OCI-LY7 (cell line): ENCODE measurements at regions not wholly inside any gene's neighbourhood (a gene's known extent, or its start where the extent isn't known, plus 50 kb on each side); places are given as distances from the start of the nearest gene placed in this dataset.
"Not testable (repeated sequence)": the region's sequence is repeated elsewhere in the genome, so short reads cannot be mapped to it uniquely, and the experiment has no call there.

ENCODE experiments used
- BruUV-seq: library from RNA; stranded (reverse); fragments of 400-500 nt; replicated peaks from 2 replicates; lab custom pipeline; 2021; lab: Mats Ljungman, UMichigan
- CTCF ChIA-PET: fragments of 300-600 bp; sonication (Branson Sonifier 250); formaldehyde crosslinking; loops from one replicate; lab custom pipeline; 2022; ENCODE audit warnings: antibody characterized with exemption; ENCODE audit not compliant: unreplicated experiment; lab: Charles Lee
- POLR2A ChIA-PET: fragments of 300-600 bp; sonication (Branson Sonifier 250); formaldehyde crosslinking; loops from one replicate; lab custom pipeline; 2022; ENCODE audit warnings: antibody characterized with exemption; lab: Charles Lee
- DNase-seq: peaks from one replicate; pipeline ENCODE4 v3.0.0-alpha.2; 2015; ENCODE audit warnings: low spot score
- H2AFZ ChIP-seq: fragments of 200-600 bp; sonication (generic), shearing (Covaris generic); 2 replicates; pipeline ENCODE4 v1.6.1; 2014; ENCODE audit warnings: mild to moderate bottlenecking, antibody characterized with exemption, low read length, moderate library complexity
- H3K27ac ChIP-seq: fragments of 200-600 bp; sonication (generic); 2 replicates; pipeline ENCODE4 v1.5.1; 2014; ENCODE audit warnings: mixed run types, low read depth, mild to moderate bottlenecking, moderate library complexity, low read length, inconsistent platforms; ENCODE audit not compliant: poor library complexity, severe bottlenecking
- H3K36me3 ChIP-seq: fragments of 200-600 bp; sonication (generic); 2 replicates; pipeline ENCODE4 v1.6.1; 2014; ENCODE audit warnings: mild to moderate bottlenecking, antibody characterized with exemption, low read length, moderate library complexity, mixed read lengths; ENCODE audit not compliant: insufficient read depth
- H3K4me1 ChIP-seq: fragments of 200-600 bp; sonication (generic); 2 replicates; pipeline ENCODE4 v1.5.1; 2014; ENCODE audit warnings: mild to moderate bottlenecking, low read length; ENCODE audit not compliant: insufficient read depth, poor library complexity, severe bottlenecking
- H3K4me2 ChIP-seq: fragments of 200-600 bp; sonication (generic); 2 replicates; pipeline ENCODE4 v1.6.1; 2014; ENCODE audit warnings: mild to moderate bottlenecking, low read length
- H3K4me3 ChIP-seq: fragments of 200-600 bp; sonication (generic); 2 replicates; pipeline ENCODE4 v1.5.1; 2014; ENCODE audit warnings: mild to moderate bottlenecking, low read depth, low read length; ENCODE audit not compliant: poor library complexity, severe bottlenecking
- H3K79me2 ChIP-seq: fragments of 200-600 bp; sonication (generic); 2 replicates; pipeline ENCODE4 v1.6.1; 2016; ENCODE audit warnings: low read depth, mild to moderate bottlenecking, low read length, moderate library complexity, mixed read lengths; ENCODE audit not compliant: insufficient read depth
- H3K9me2 ChIP-seq: fragments of 200-600 bp; sonication (generic); 2 replicates; pipeline ENCODE4 v1.6.1; 2016; ENCODE audit warnings: mild to moderate bottlenecking, low read length, mixed read lengths; ENCODE audit not compliant: insufficient read depth
- H3K9me3 ChIP-seq: fragments of 200-600 bp; sonication (generic); 2 replicates; pipeline ENCODE4 v1.6.1; 2014; ENCODE audit warnings: mild to moderate bottlenecking, mixed run types, low read length, mixed read lengths
- H4K20me1 ChIP-seq: fragments of 200-600 bp; sonication (generic); 2 replicates; pipeline ENCODE4 v1.6.1; 2014; ENCODE audit warnings: mild to moderate bottlenecking, antibody characterized with exemption, low read length, moderate library complexity, mixed read lengths; ENCODE audit not compliant: insufficient read depth
- CTCF ChIP-seq: fragments of 200-600 bp; sonication (generic); conservative IDR thresholded peaks from 2 replicates; pipeline ENCODE4 v1.5.1; 2014; ENCODE audit warnings: mild to moderate bottlenecking, antibody characterized with exemption, low read length, moderate library complexity, mixed read lengths
- EZH2phosphoT487 ChIP-seq: fragments of 200-600 bp; sonication (generic); IDR thresholded peaks from 2 replicates; pipeline ENCODE4 v1.6.1; 2018; ENCODE audit warnings: low read depth, borderline replicate concordance, mild to moderate bottlenecking, mixed run types, antibody characterized with exemption, low read length, moderate library complexity, mixed read lengths
- intact Hi-C: fragments of 100-400 bp; cut with micrococcal nuclease; formaldehyde crosslinking; loops from one replicate; pipeline ENCODE4 v1.10.0; 2022; ENCODE audit not compliant: unreplicated experiment

GRCh38 chr9:82488313-82489200, 500.0 kb downstream of the SPATA31D1 start:
- ChIA-PET POLR2A (interaction anchor here (0.5 kb wide), 1 partner anchor 255 kb away, joined by 3 read pairs; no protein-coding TSS in a partner anchor), CTCF (no interaction called here)
- Histone ChIP-seq H3K27ac (no peak overlapping the region), H2AFZ (no peak overlapping the region), H3K4me3 (no peak overlapping the region), H3K79me2 (no peaks in the 10 kb centered on the region), H3K9me3 (no peaks in the 10 kb centered on the region), H3K4me2 (no peak overlapping the region), H3K9me2 (no peaks in the 10 kb centered on the region), H4K20me1 (no peaks in the 10 kb centered on the region), H3K4me1 (no peaks in the 10 kb centered on the region), H3K36me3 (no peaks in the 10 kb centered on the region)
- TF ChIP-seq CTCF: no peak
- TF ChIP-seq EZH2phosphoT487: no peak
- BruUV-seq: no TSS peak
- no peak for DNase-seq
- intact Hi-C loops: no loop called here

DNA sequence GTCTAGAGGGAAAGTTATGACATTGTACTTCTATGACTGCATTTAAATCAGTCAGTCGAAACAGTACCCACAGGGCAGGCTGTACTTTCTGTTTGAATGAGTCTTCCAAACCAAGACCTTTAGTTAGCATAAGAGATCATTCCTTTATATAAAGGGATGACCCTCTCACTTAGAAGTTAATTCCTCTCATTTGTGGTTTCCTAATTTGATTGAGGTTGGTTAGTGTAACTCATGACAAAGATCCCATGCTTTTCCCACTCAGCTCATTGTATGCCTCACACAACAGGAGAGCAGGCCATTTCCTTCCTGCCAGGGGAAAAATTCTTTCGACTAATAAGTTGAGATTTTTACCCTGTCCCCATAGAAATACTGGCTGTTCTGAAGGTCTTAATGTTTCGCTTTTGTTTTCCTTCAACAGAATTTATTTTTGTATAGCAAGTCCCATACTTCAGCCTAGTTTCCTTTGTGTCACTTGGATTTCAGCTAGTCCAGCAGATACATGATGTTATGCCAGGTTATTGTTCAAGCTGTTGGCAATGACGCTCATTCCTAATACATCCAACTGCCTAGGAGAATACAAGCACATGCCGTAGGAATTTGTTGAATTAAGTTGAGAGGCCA, 500.7 kb downstream of the SPATA31D1 start:
- Histone ChIP-seq H2AFZ (no peak overlapping the region), H3K4me1 (no peaks in the 10 kb centered on the region), H3K27ac (no peak overlapping the region), H3K79me2 (no peaks in the 10 kb centered on the region), H3K4me2 (no peak overlapping the region), H3K9me3 (no peaks in the 10 kb centered on the region), H3K4me3 (no peak overlapping the region), H3K36me3 (no peaks in the 10 kb centered on the region), H4K20me1 (no peaks in the 10 kb centered on the region), H3K9me2 (no peaks in the 10 kb centered on the region)
- no peak for DNase-seq
- CTCF ChIA-PET: no interaction called here
- intact Hi-C loops: no loop called here
- BruUV-seq: no TSS peak
- POLR2A ChIA-PET: interaction anchor here (0.5 kb wide), 1 partner anchor 254 kb away, joined by 3 read pairs; no protein-coding TSS in a partner anchor
- TF ChIP-seq CTCF (no peak), EZH2phosphoT487 (no peak)

DNA sequence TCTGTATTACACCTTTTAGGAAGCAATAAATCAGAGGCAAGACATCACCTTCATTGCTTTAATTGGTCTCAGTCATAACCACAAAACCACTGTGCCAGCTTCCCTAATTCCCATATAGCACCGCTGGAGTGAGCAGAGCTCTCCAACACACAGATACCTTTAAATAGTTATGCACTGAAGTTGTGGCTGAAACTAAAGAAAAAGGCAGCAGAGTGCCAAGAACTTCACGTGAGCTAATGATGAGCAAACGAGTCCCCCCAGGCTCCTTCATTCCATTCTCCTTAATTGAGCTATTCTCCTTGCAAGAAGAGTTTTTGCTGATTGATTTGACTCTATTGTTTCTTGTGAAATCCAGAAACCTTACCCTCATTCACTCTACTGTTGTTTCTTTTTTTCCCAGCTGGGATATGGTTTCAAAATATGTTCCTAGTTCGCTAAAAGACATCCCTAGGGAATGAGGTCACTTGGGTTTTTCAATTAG, 501.5 kb downstream of the SPATA31D1 start:
- intact Hi-C loops: no loop called here
- no peak overlapping the region for H3K4me2 ChIP-seq
- DNase-seq: no peak
- no peak overlapping the region for H3K4me3 ChIP-seq
- ChIA-PET POLR2A (no interaction called here), CTCF (no interaction called here)
- no peak overlapping the region for H3K27ac ChIP-seq
- TF ChIP-seq CTCF (no peak), EZH2phosphoT487 (no peak)
- H3K9me3 ChIP-seq: no peaks in the 10 kb centered on the region
- H2AFZ ChIP-seq: no peak overlapping the region
- no TSS peak for BruUV-seq
- no peaks in the 10 kb centered on the region for H3K4me1 ChIP-seq
- H4K20me1 ChIP-seq: no peaks in the 10 kb centered on the region
- H3K9me2 ChIP-seq: no peaks in the 10 kb centered on the region
- H3K36me3 ChIP-seq: no peaks in the 10 kb centered on the region
- H3K79me2 ChIP-seq: no peaks in the 10 kb centered on the region

GRCh38 chr9:82490821-82491220, 502.2 kb downstream of the SPATA31D1 start:
- H3K36me3 ChIP-seq, BruUV-seq, H3K4me2 ChIP-seq, H3K27ac ChIP-seq, H2AFZ ChIP-seq, H3K9me2 ChIP-seq, H3K4me3 ChIP-seq, CTCF ChIA-PET, H3K4me1 ChIP-seq, POLR2A ChIA-PET, H4K20me1 ChIP-seq, DNase-seq, H3K9me3 ChIP-seq, intact Hi-C loops, H3K79me2 ChIP-seq: not testable (repeated sequence)
